Ovary (tissue), 7 donors: ENCODE measurements at regions not wholly inside any gene's neighbourhood (a gene's known extent, or its start where the extent isn't known, plus 50 kb on each side); places are given as distances from the start of the nearest gene placed in this dataset.

Experiments
- DNase-seq, 5 donors: peaks; one replicate each; pipeline ENCODE4 v3.0.0-alpha.2; 2019 to 2020
- H3K27ac ChIP-seq, 2 donors: fragments of 200-600 bp; one replicate each; pipeline versions ENCODE4 v1.5.1 to v1.8.0; 2019 to 2022
- H3K27me3 ChIP-seq: fragments of 200-600 bp; one replicate; pipeline ENCODE4 v1.8.0; 2022
- H3K36me3 ChIP-seq: fragments of 200-600 bp; sonication (generic); one replicate; pipeline ENCODE4 v1.5.1; 2019
- H3K4me1 ChIP-seq: one replicate; pipeline ENCODE4 v1.8.1; 2013; ENCODE audit warnings: mild to moderate bottlenecking, moderate library complexity; ENCODE audit not compliant: insufficient read depth
- H3K4me3 ChIP-seq: fragments of 200-600 bp; sonication (generic); one replicate; pipeline ENCODE4 v1.5.1; 2017
- H3K9me3 ChIP-seq, 2 donors: fragments of 200-600 bp in 1 of 2; sonication (generic) in 1 of 2; one replicate each; pipeline versions ENCODE4 v1.5.1 to v1.8.1; 2013 to 2019; ENCODE audit warnings: mild to moderate bottlenecking in 1 of 2, moderate library complexity in 1 of 2
- EP300 ChIP-seq: sonication (generic); formaldehyde crosslinking; IDR thresholded peaks from one replicate; pipeline ENCODE4 v1.6.1; 2017; ENCODE audit warnings: antibody characterized with exemption
- POLR2A ChIP-seq: fragments of 450-650 bp; IDR thresholded peaks from one replicate; pipeline ENCODE4 v1.6.1; 2017; ENCODE audit warnings: antibody characterized with exemption, mild to moderate bottlenecking, moderate library complexity
- WGBS, 3 donors: extraction: QIAGEN DNeasy Blood & Tissue Kit in 1 of 3; methylation state at CpG; one replicate each; pipeline versions ENCODE4 v1.1.5 to v1.1.7; 2013 to 2017; 5-methylcytosine and 5-hydroxymethylcytosine counted together
- intact Hi-C, 4 donors: fragments of 100-400 bp; cut with DNase I; formaldehyde crosslinking; loops; one replicate each; pipeline versions ENCODE4 v1.11.0 to v1.15.1; 2022 to 2023
- TF ChIP-seq, protein P1 (sequence below), 3 donors: fragments of 450-650 bp in 2 of 3; fragments of 200-600 bp in 1 of 3; IDR thresholded peaks; one replicate each; pipeline versions ENCODE4 v1.5.1 to v1.8.0; 2016 to 2022; ENCODE audit warnings: antibody characterized with exemption in 3 of 3, mild to moderate bottlenecking in 1 of 3
- donor health status: DM: no; HTN: no; CAD: no; lungs with moderate emphysema.
- donor health status: DM: no; HTN: no; CAD: no.
- donor health status: Bipolar disorder and iron deficiency.
- donor health status: DM: no; HTN: no; CAD: no.
- donor health status: DM: yes; HTN: yes; CAD: no.

DNA sequence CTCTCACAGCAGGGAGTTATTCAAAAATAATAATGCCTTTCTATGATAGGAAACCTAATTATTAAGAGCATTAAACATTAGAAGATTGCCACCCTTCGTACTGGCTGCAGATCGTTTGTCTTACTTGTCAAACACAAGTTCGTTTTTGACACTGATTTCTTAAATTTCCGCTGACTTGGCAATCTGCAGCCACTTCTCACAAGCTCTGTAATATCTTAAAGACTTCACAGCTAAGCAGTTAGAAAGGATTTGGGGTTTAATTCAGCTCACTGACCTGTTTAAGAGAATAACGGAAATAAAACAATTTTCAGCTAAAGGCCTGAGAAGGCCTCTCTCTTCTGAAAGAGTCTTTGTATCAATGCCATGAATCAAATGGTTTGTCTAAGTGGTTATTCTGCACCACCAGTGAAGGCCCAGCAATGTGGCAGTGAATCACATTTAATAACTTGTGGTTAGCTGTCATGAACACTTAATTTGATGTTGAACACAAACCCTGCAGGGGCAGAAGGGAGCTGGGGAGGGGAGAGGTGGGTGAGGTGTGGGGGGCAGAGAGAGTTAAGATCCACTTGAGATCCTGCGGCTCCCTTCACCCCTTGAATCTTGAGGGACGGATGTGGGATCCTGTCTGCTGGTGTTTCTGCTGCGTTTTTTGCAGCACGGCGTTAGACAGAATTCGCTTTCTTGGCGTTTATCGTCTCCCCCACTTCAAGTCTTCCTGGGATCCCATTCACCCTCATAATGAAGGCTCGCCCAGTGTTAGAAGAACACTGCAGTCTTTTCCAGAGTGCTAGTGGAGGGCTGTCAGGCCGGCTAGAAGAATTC lies 145.4 kb upstream of the SATB2 start:
- DNase-seq = no peak
- Histone ChIP-seq H3K9me3 (no peaks in the 10 kb centered on the region), H3K4me3 (no peak overlapping the region), H3K4me1 (peaks cover 3% of the 10 kb centered on the region), H3K36me3 (no peaks in the 10 kb centered on the region), H3K27ac (no peak overlapping the region), H3K27me3 (no peaks in the 10 kb centered on the region)
- TF ChIP-seq POLR2A = no peak
- no peak for TF ChIP-seq EP300
- TF ChIP-seq, protein P1, sequence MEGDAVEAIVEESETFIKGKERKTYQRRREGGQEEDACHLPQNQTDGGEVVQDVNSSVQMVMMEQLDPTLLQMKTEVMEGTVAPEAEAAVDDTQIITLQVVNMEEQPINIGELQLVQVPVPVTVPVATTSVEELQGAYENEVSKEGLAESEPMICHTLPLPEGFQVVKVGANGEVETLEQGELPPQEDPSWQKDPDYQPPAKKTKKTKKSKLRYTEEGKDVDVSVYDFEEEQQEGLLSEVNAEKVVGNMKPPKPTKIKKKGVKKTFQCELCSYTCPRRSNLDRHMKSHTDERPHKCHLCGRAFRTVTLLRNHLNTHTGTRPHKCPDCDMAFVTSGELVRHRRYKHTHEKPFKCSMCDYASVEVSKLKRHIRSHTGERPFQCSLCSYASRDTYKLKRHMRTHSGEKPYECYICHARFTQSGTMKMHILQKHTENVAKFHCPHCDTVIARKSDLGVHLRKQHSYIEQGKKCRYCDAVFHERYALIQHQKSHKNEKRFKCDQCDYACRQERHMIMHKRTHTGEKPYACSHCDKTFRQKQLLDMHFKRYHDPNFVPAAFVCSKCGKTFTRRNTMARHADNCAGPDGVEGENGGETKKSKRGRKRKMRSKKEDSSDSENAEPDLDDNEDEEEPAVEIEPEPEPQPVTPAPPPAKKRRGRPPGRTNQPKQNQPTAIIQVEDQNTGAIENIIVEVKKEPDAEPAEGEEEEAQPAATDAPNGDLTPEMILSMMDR (IDR thresholded peaks at IDR 0.05) = no peak
- intact Hi-C loops = no loop called here
- WGBS, 3 donors = 89 to 93% (median 90%) methylated on average over 15 of the region's 15 CpGs

DNA sequence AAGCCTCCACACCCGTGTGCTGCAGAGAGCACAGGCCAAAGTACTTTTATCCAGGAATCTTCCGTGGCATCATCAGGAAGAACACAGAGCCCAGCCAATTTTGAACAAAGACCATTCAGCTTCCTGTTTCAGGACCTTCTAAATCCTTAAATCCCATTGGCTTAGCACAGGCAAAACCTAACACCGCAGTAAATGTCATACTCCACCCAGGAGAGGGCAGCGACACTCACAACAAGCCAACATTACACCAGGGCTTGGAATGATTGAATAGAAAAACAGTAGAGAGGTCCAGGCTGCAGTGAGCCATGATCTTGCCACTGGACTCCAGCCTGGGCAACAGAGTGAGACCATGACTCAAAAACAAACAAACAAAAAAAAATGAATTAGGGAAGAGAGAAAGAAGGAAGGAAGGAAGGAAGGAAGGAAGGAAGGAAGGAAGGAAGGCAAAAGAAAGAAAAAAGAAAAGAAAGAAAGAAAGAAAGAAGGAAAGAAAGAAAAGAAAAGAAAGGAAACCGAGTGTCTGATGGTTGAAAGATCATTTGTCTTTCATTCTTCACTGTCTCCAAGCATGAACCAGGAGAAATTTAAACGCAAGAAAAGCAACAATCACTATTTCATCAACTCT lies 144.6 kb upstream of the SATB2 start:
- H3K36me3 ChIP-seq = no peaks in the 10 kb centered on the region
- TF ChIP-seq POLR2A = no peak
- no peak for TF ChIP-seq EP300
- TF ChIP-seq, protein P1 (IDR thresholded peaks at IDR 0.05) = no peak
- 65 to 72% (median 69%) methylated on average over 6 of the region's 6 CpGs for WGBS, 3 donors

DNA sequence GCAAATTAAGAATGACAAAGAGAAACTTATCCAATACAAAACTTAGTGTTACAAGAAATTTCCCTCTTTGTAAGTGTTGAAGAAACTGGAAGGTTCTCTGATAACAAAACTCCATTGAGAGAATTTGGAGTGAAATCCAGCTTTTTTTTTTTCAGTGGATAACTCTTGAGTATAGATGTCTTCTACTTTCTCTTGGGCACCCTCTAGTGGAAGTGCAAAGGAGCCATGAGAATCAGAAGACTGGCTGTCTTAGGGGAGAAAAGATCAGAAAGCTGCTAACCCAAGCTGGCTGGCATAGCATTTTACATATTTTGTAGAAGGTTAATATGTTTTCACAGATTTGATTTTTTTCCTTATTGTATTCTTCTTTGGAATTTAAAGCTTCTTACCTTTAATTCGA lies 138.8 kb upstream of the SATB2 start:
- H3K4me3 ChIP-seq = no peak overlapping the region
- H3K9me3 ChIP-seq = no peaks in the 10 kb centered on the region
- H3K27me3 ChIP-seq = no peaks in the 10 kb centered on the region
- intact Hi-C loops = no loop called here
- H3K27ac ChIP-seq = no peak overlapping the region
- no peaks in the 10 kb centered on the region for H3K4me1 ChIP-seq
- WGBS, 3 donors = 55 to 65% (median 59%) methylated on average over 1 of the region's 1 CpG
- no peak for DNase-seq
- H3K36me3 ChIP-seq = no peaks in the 10 kb centered on the region
- TF ChIP-seq, protein P1 (IDR thresholded peaks at IDR 0.05) = no peak
- no peak for TF ChIP-seq EP300
- TF ChIP-seq POLR2A = no peak

More for the DNA sequence above, 144.6 kb upstream of the SATB2 start:
- H3K27ac ChIP-seq = no peak overlapping the region
- H3K4me3 ChIP-seq = no peak overlapping the region
- intact Hi-C loops = no loop called here
- H3K9me3 ChIP-seq = no peaks in the 10 kb centered on the region
- peaks cover 3% of the 10 kb centered on the region for H3K4me1 ChIP-seq
- DNase-seq = no peak
- H3K27me3 ChIP-seq = no peaks in the 10 kb centered on the region

DNA sequence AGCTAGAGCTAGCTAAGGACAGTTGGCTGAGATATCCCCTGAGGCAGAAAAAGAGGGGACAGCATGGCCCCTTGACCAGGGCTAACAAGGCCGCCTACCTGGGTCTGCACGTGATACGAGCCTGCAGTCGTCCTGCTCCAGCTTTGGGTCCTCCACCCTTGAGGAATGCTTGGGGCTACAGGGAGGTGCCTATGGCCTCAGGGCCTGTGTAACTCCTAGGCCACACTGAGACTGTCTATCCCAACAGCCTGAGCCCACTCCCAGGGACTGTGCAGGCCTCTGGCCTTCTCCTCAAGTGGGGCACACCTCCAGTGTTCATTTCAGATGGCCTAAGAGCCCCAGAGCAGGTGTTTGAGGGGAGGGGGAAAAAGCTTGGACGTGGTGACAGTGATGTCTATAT lies 136.7 kb upstream of the SATB2 start:
- no peaks in the 10 kb centered on the region for H3K4me1 ChIP-seq
- no peak overlapping the region for H3K4me3 ChIP-seq
- DNase-seq = no peak
- intact Hi-C loops = no loop called here
- no peaks in the 10 kb centered on the region for H3K36me3 ChIP-seq
- TF ChIP-seq, protein P1 (IDR thresholded peaks at IDR 0.05) = no peak
- TF ChIP-seq EP300 (no peak), POLR2A (no peak)
- no peak overlapping the region for H3K27ac ChIP-seq
- 72 to 83% (median 83%) methylated on average over 5 of the region's 5 CpGs for WGBS, 3 donors
- H3K9me3 ChIP-seq = no peaks in the 10 kb centered on the region
- no peaks in the 10 kb centered on the region for H3K27me3 ChIP-seq
